Lower lobe of right lung (tissue), 2 donors: ENCODE measurements at regions not wholly inside any gene's neighbourhood (a gene's known extent, or its start where the extent isn't known, plus 50 kb on each side); places are given as distances from the start of the nearest gene placed in this dataset.

Experiments
- ATAC-seq, 2 donors: fragments of 200-7000 bp; cut with Tn5 transposase; one replicate each; pipeline ENCODE4 v1.9.1; 2020 to 2022; ENCODE audit warnings: mild to moderate bottlenecking in 2 of 2, moderate library complexity in 2 of 2
- DNase-seq: peaks from one replicate; pipeline ENCODE4 v3.0.0-alpha.2; 2020
- H3K27ac ChIP-seq: fragments of 200-600 bp; one replicate; pipeline ENCODE4 v1.8.0; 2022
- H3K27me3 ChIP-seq: fragments of 200-600 bp; one replicate; pipeline ENCODE4 v1.8.0; 2022; ENCODE audit warnings: low read depth
- H3K36me3 ChIP-seq: fragments of 200-600 bp; one replicate; pipeline ENCODE4 v1.8.0; 2022; ENCODE audit warnings: mild to moderate bottlenecking
- H3K4me1 ChIP-seq: fragments of 200-600 bp; one replicate; pipeline ENCODE4 v1.8.0; 2022
- H3K4me3 ChIP-seq: fragments of 200-600 bp; one replicate; pipeline ENCODE4 v1.8.0; 2022; ENCODE audit warnings: mild to moderate bottlenecking
- H3K9me3 ChIP-seq: fragments of 200-600 bp; one replicate; pipeline ENCODE4 v1.8.0; 2022
- CTCF ChIP-seq: fragments of 200-600 bp; IDR thresholded peaks from one replicate; pipeline ENCODE4 v1.8.0; 2022; ENCODE audit warnings: antibody characterized with exemption, mild to moderate bottlenecking
- intact Hi-C: fragments of 100-400 bp; cut with DNase I; formaldehyde crosslinking; loops from one replicate; pipeline ENCODE4 v1.11.0; 2022
- donor health status: DM: no; HTN: yes; CAD: no; lungs with severe emphysema.

GRCh38 chr13:56347014-56347413 lies 793.7 kb upstream of the PRR20A start:
- intact Hi-C loops: no loop called here
- no peak for DNase-seq
- Histone ChIP-seq H3K9me3 (no peaks in the 10 kb centered on the region), H3K4me1 (no peaks in the 10 kb centered on the region), H3K36me3 (no peaks in the 10 kb centered on the region), H3K4me3 (no peak overlapping the region), H3K27ac (no peak overlapping the region), H3K27me3 (no peaks in the 10 kb centered on the region)
- no peak for ATAC-seq
- TF ChIP-seq CTCF: no peak

- intact Hi-C loops: no loop called here
- H3K36me3 ChIP-seq: no peaks in the 10 kb centered on the region
- H3K9me3 ChIP-seq: no peaks in the 10 kb centered on the region
- DNase-seq (no peak), ATAC-seq (no peak)
- H3K27ac ChIP-seq: no peak overlapping the region
- H3K4me3 ChIP-seq: no peak overlapping the region
- H3K4me1 ChIP-seq: no peaks in the 10 kb centered on the region
- H3K27me3 ChIP-seq: no peaks in the 10 kb centered on the region
- no peak for TF ChIP-seq CTCF
Measured at GRCh38 chr13:56349866-56350265, 790.9 kb upstream of the PRR20A start.

GRCh38 chr13:56351041-56351440 lies 789.7 kb upstream of the PRR20A start:
- intact Hi-C loops: no loop called here
- Histone ChIP-seq H3K27ac (no peak overlapping the region), H3K4me3 (no peak overlapping the region), H3K27me3 (no peaks in the 10 kb centered on the region), H3K4me1 (no peaks in the 10 kb centered on the region), H3K36me3 (no peaks in the 10 kb centered on the region), H3K9me3 (no peaks in the 10 kb centered on the region)
- TF ChIP-seq CTCF: no peak
- ATAC-seq: no peak
- no peak for DNase-seq

GRCh38 chr13:56352361-56352760 lies 788.4 kb upstream of the PRR20A start:
- DNase-seq (no peak), ATAC-seq (no peak)
- no peak for TF ChIP-seq CTCF
- H3K9me3 ChIP-seq: no peaks in the 10 kb centered on the region
- H3K27ac ChIP-seq: no peak overlapping the region
- no peaks in the 10 kb centered on the region for H3K36me3 ChIP-seq
- H3K4me3 ChIP-seq: no peak overlapping the region
- no peaks in the 10 kb centered on the region for H3K4me1 ChIP-seq
- intact Hi-C loops: no loop called here
- no peaks in the 10 kb centered on the region for H3K27me3 ChIP-seq

GRCh38 chr13:56352901-56353300 lies 787.8 kb upstream of the PRR20A start:
- no peak for DNase-seq
- intact Hi-C loops: no loop called here
- no peak for TF ChIP-seq CTCF
- no peak for ATAC-seq
- no peak overlapping the region for H3K27ac ChIP-seq
- H3K4me1 ChIP-seq: no peaks in the 10 kb centered on the region
- H3K27me3 ChIP-seq: no peaks in the 10 kb centered on the region
- no peaks in the 10 kb centered on the region for H3K36me3 ChIP-seq
- no peak overlapping the region for H3K4me3 ChIP-seq
- no peaks in the 10 kb centered on the region for H3K9me3 ChIP-seq

- no peak for TF ChIP-seq CTCF
- no peaks in the 10 kb centered on the region for H3K36me3 ChIP-seq
- H3K4me1 ChIP-seq: no peaks in the 10 kb centered on the region
- H3K27me3 ChIP-seq: no peaks in the 10 kb centered on the region
- no peak for ATAC-seq
- H3K27ac ChIP-seq: no peak overlapping the region
- DNase-seq: no peak
- no peak overlapping the region for H3K4me3 ChIP-seq
- no peaks in the 10 kb centered on the region for H3K9me3 ChIP-seq
- intact Hi-C loops: no loop called here
Measured at GRCh38 chr13:56356690-56357089, 784.0 kb upstream of the PRR20A start.
